ENCODE measurements at regions not wholly inside any gene's neighbourhood (a gene's known extent, or its start where the extent isn't known, plus 50 kb on each side); places are given as distances from the start of the nearest gene placed in this dataset.

DNA sequence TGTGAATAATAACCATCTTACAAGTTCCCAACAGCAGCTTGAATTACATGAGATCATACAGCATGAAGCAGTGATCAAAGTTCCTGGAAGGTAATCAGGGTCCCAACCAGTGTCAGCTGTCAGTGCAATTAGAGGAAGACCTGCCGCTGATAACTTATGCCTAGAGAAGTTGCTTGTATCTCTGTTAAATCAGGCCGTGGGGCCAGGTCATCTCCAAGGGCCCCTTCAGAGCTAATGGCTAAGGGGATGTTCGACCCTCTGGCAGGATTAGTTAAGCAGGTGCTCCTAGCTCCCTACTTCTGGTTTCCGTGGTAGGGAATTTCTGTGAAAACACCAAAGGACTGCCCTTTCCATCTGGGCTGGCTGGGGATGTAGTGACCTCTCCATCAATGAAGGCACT, 251.0 kb downstream of the FAM43A start:
- TF ChIP-seq CTCF (conservative IDR thresholded peaks at IDR 0.05): no peak
- no peak for TF ChIP-seq ZFX (IDR thresholded peaks at IDR 0.05)

Data from C4-2B (cell line).